ENCODE measurements at regions not wholly inside any gene's neighbourhood (a gene's known extent, or its start where the extent isn't known, plus 50 kb on each side); places are given as distances from the start of the nearest gene placed in this dataset.

- no peak for TF ChIP-seq CTCF (IDR thresholded peaks at IDR 0.05; ENCODE audit: insufficient read depth, low read depth, low read length)
- TF ChIP-seq EZH2 (IDR thresholded peaks at IDR 0.05; ENCODE audit: insufficient read depth, low read length) = no peak
- Histone ChIP-seq H2AFZ (ENCODE audit: low read depth, low read length) (no peak overlapping the region), H3K4me3 (ENCODE audit: insufficient read depth, low read depth, low read length) (peak overlapping the region; percentile 6), H3K4me2 (ENCODE audit: low read length) (peak overlapping the region; percentile 78), H3K9me3 (ENCODE audit: insufficient read depth, low read depth, low read length) (no peaks in the 10 kb centered on the region), H3K9ac (ENCODE audit: low read length) (peak overlapping the region; percentile 75), H3K36me3 (ENCODE audit: insufficient read depth, low read length) (no peaks in the 10 kb centered on the region), H3K4me1 (ENCODE audit: insufficient read depth, low read length) (peaks cover 46% of the 10 kb centered on the region), H3K79me2 (ENCODE audit: insufficient read depth, low read length) (no peaks in the 10 kb centered on the region), H4K20me1 (ENCODE audit: insufficient read depth, low read length) (no peaks in the 10 kb centered on the region), H3K27me3 (ENCODE audit: insufficient read depth, low read length) (peaks cover 4% of the 10 kb centered on the region), H3K27ac (ENCODE audit: low read depth, low read length) (peak overlapping the region; percentile 89)
- FAIRE-seq (peak; percentile 99), DNase-seq (ENCODE audit: low read depth) (peak; percentile 96)
- Mint-ChIP-seq H3K9me3 (ENCODE audit: unreplicated experiment) (no peaks in the 10 kb centered on the region), H3K27ac (ENCODE audit: unreplicated experiment) (peak overlapping the region; percentile 63), H3K27me3 (ENCODE audit: low read depth, unreplicated experiment) (no peaks in the 10 kb centered on the region), H3K36me3 (ENCODE audit: low read depth, unreplicated experiment) (no peaks in the 10 kb centered on the region), H3K4me3 (ENCODE audit: unreplicated experiment) (no peak overlapping the region), H3K4me1 (ENCODE audit: low read depth, unreplicated experiment) (peaks cover 56% of the 10 kb centered on the region)
Observed at GRCh38 chr4:15234856-15235126, 193.0 kb upstream of the C1QTNF7 start.

- TF ChIP-seq CTCF (IDR thresholded peaks at IDR 0.05; ENCODE audit: insufficient read depth, low read depth, low read length) (no peak), EZH2 (IDR thresholded peaks at IDR 0.05; ENCODE audit: insufficient read depth, low read length) (no peak)
- Histone ChIP-seq H3K36me3 (ENCODE audit: insufficient read depth, low read length) (no peaks in the 10 kb centered on the region), H3K4me2 (ENCODE audit: low read length) (peak overlapping the region; percentile 78), H2AFZ (ENCODE audit: low read depth, low read length) (no peak overlapping the region), H3K79me2 (ENCODE audit: insufficient read depth, low read length) (no peaks in the 10 kb centered on the region), H3K27me3 (ENCODE audit: insufficient read depth, low read length) (peaks cover 4% of the 10 kb centered on the region), H3K27ac (ENCODE audit: low read depth, low read length) (peak overlapping the region; percentile 89), H3K4me1 (ENCODE audit: insufficient read depth, low read length) (peaks cover 50% of the 10 kb centered on the region), H4K20me1 (ENCODE audit: insufficient read depth, low read length) (no peaks in the 10 kb centered on the region), H3K9me3 (ENCODE audit: insufficient read depth, low read depth, low read length) (no peaks in the 10 kb centered on the region), H3K9ac (ENCODE audit: low read length) (peak overlapping the region; percentile 43), H3K4me3 (ENCODE audit: insufficient read depth, low read depth, low read length) (peak overlapping the region; percentile 6)
- Mint-ChIP-seq H3K4me1 (ENCODE audit: low read depth, unreplicated experiment) (peaks cover 60% of the 10 kb centered on the region), H3K4me3 (ENCODE audit: unreplicated experiment) (no peak overlapping the region), H3K36me3 (ENCODE audit: low read depth, unreplicated experiment) (no peaks in the 10 kb centered on the region), H3K27me3 (ENCODE audit: low read depth, unreplicated experiment) (no peaks in the 10 kb centered on the region), H3K9me3 (ENCODE audit: unreplicated experiment) (no peaks in the 10 kb centered on the region), H3K27ac (ENCODE audit: unreplicated experiment) (peak overlapping the region; percentile 63)
- no peak for FAIRE-seq
- no peak for DNase-seq (ENCODE audit: low read depth)
Observed at GRCh38 chr4:15235135-15235534, 192.7 kb upstream of the C1QTNF7 start.

- no peak overlapping the region for H3K27ac Mint-ChIP-seq (ENCODE audit: unreplicated experiment)
- Histone ChIP-seq H3K27ac (ENCODE audit: low read depth, low read length) (no peak overlapping the region), H3K9me3 (ENCODE audit: insufficient read depth, low read depth, low read length) (no peaks in the 10 kb centered on the region), H3K36me3 (ENCODE audit: insufficient read depth, low read length) (no peaks in the 10 kb centered on the region), H3K4me2 (ENCODE audit: low read length) (no peak overlapping the region), H3K9ac (ENCODE audit: low read length) (no peak overlapping the region), H3K4me1 (ENCODE audit: insufficient read depth, low read length) (peaks cover 41% of the 10 kb centered on the region), H4K20me1 (ENCODE audit: insufficient read depth, low read length) (no peaks in the 10 kb centered on the region), H2AFZ (ENCODE audit: low read depth, low read length) (no peak overlapping the region), H3K27me3 (ENCODE audit: insufficient read depth, low read length) (peaks cover 4% of the 10 kb centered on the region), H3K79me2 (ENCODE audit: insufficient read depth, low read length) (no peaks in the 10 kb centered on the region), H3K4me3 (ENCODE audit: insufficient read depth, low read depth, low read length) (no peak overlapping the region)
- H3K27me3 Mint-ChIP-seq (ENCODE audit: low read depth, unreplicated experiment) = no peaks in the 10 kb centered on the region
- H3K4me1 Mint-ChIP-seq (ENCODE audit: low read depth, unreplicated experiment) = peaks cover 61% of the 10 kb centered on the region
- no peak for FAIRE-seq
- H3K36me3 Mint-ChIP-seq (ENCODE audit: low read depth, unreplicated experiment) = no peaks in the 10 kb centered on the region
- no peak for DNase-seq (ENCODE audit: low read depth)
- TF ChIP-seq EZH2 (IDR thresholded peaks at IDR 0.05; ENCODE audit: insufficient read depth, low read length) = no peak
- no peak overlapping the region for H3K4me3 Mint-ChIP-seq (ENCODE audit: unreplicated experiment)
- H3K9me3 Mint-ChIP-seq (ENCODE audit: unreplicated experiment) = no peaks in the 10 kb centered on the region
Observed at GRCh38 chr4:15237648-15238230, 190.1 kb upstream of the C1QTNF7 start.

Measured in astrocyte (in vitro differentiated cells and primary cell).